Endothelial cell of umbilical vein (primary cell): ENCODE measurements at regions not wholly inside any gene's neighbourhood (a gene's known extent, or its start where the extent isn't known, plus 50 kb on each side); places are given as distances from the start of the nearest gene placed in this dataset.

Source experiments
- BruUV-seq: library from RNA; stranded (reverse); fragments of 400-500 nt; replicated peaks from 2 replicates; lab custom pipeline; 2021; lab: Mats Ljungman, UMichigan
- CTCF ChIA-PET: fragments of 300-600, 350-600 bp; sonication (Branson Sonifier 250); formaldehyde crosslinking; loops from one replicate; lab custom pipeline; 2021; ENCODE audit warnings: antibody characterized with exemption, inconsistent platforms; lab: Charles Lee
- POLR2A ChIA-PET: fragments of 300-600, 350-600 bp; sonication (Branson Sonifier 250); formaldehyde crosslinking; loops from one replicate; lab custom pipeline; 2021; ENCODE audit warnings: antibody characterized with exemption, inconsistent platforms; lab: Charles Lee
- DNase-seq: peaks from one replicate; pipeline ENCODE4 v3.0.0-alpha.2; 2011; ENCODE audit warnings: low read depth, low spot score
- FAIRE-seq: peaks from 2 replicates; lab custom pipeline; 2011; peaks lifted over from hg19 to GRCh38; lab: Jason Lieb, UNC
- H2AFZ ChIP-seq: 2 replicates; pipeline ENCODE4 v1.6.0; 2012; ENCODE audit warnings: low read depth, low read length, control low read depth, inconsistent platforms
- H3K27ac ChIP-seq: 2 replicates; pipeline ENCODE4 v1.5.1; 2011; ENCODE audit warnings: low read depth, mild to moderate bottlenecking, control low read depth, low read length, moderate library complexity; ENCODE audit not compliant: insufficient read depth
- H3K27me3 ChIP-seq, 2 experiments: 2 replicates each; pipeline versions ENCODE4 v1.6.0 to v1.6.1; 2011; ENCODE audit warnings: low read length in 2 of 2, mixed read lengths in 1 of 2; ENCODE audit not compliant: control insufficient read depth in 2 of 2, insufficient read depth in 2 of 2
- H3K36me3 ChIP-seq, 2 experiments: 2 replicates in 1 of 2; 3 replicates in 1 of 2; pipeline ENCODE4 v1.5.1; 2011; ENCODE audit warnings: low read length in 2 of 2, mild to moderate bottlenecking in 1 of 2, moderate library complexity in 1 of 2; ENCODE audit not compliant: control insufficient read depth in 2 of 2, insufficient read depth in 2 of 2; ENCODE audit errors: extremely low read depth in 1 of 2
- H3K4me1 ChIP-seq: 3 replicates; pipeline ENCODE4 v1.5.1; 2011; ENCODE audit warnings: mild to moderate bottlenecking, low read length; ENCODE audit not compliant: control insufficient read depth, insufficient read depth; ENCODE audit errors: extremely low read depth
- H3K4me2 ChIP-seq: 2 replicates; pipeline ENCODE4 v1.6.1; 2011; ENCODE audit warnings: low read length, control low read depth, mixed read lengths; ENCODE audit not compliant: insufficient read depth
- H3K4me3 ChIP-seq, 3 experiments: fragments of 200-600 bp in 1 of 3; sonication (generic), shearing (Covaris generic) in 1 of 3; replicated peaks in 1 of 3; 2 replicates each; pipeline ENCODE4 v1.5.1; 2011 to 2016; ENCODE audit warnings: control low read depth in 3 of 3, low read length in 3 of 3, mild to moderate bottlenecking in 2 of 3, inconsistent platforms in 1 of 3, low read depth in 1 of 3, moderate library complexity in 1 of 3; ENCODE audit not compliant: insufficient read depth in 1 of 3
- H3K79me2 ChIP-seq: 2 replicates; pipeline ENCODE4 v1.6.0; 2012; ENCODE audit warnings: low read length, inconsistent platforms; ENCODE audit not compliant: control insufficient read depth, insufficient read depth
- H3K9ac ChIP-seq: replicated peaks from 2 replicates; pipeline ENCODE3; 2011; ENCODE audit warnings: low read length, control low read depth; ENCODE audit not compliant: insufficient read depth; ENCODE audit errors: extremely low read depth
- H3K9me1 ChIP-seq: replicated peaks from 3 replicates; pipeline ENCODE4 v1.6.0; 2011; ENCODE audit warnings: mild to moderate bottlenecking, low read length; ENCODE audit not compliant: control insufficient read depth, insufficient read depth; ENCODE audit errors: extremely low read depth
- H3K9me3 ChIP-seq: replicated peaks from 2 replicates; pipeline ENCODE4 v1.5.1; 2012; ENCODE audit warnings: low read length, inconsistent platforms; ENCODE audit not compliant: control insufficient read depth, insufficient read depth
- H4K20me1 ChIP-seq: replicated peaks from 2 replicates; pipeline ENCODE3; 2011; ENCODE audit warnings: mild to moderate bottlenecking, low read length; ENCODE audit not compliant: control insufficient read depth, insufficient read depth; ENCODE audit errors: extremely low read depth
- EZH2 ChIP-seq: IDR thresholded peaks from 2 replicates; pipeline ENCODE4 v1.6.1; 2012; ENCODE audit warnings: borderline replicate concordance, low read depth, mild to moderate bottlenecking, moderate library complexity, low read length, inconsistent platforms; ENCODE audit not compliant: severe bottlenecking
- FOS ChIP-seq: IDR thresholded peaks from 2 replicates; pipeline ENCODE4 v1.6.1; 2011; ENCODE audit warnings: mild to moderate bottlenecking, low read length, moderate library complexity, borderline replicate concordance; ENCODE audit not compliant: insufficient read depth
- GATA2 ChIP-seq: IDR thresholded peaks from 2 replicates; pipeline ENCODE4 v1.7.0; 2011; ENCODE audit warnings: low read depth, mild to moderate bottlenecking, moderate library complexity, mixed read lengths, low read length; ENCODE audit not compliant: insufficient read length, insufficient read depth
- JUN ChIP-seq: IDR thresholded peaks from 2 replicates; pipeline ENCODE4 v1.6.1; 2011; ENCODE audit warnings: borderline replicate concordance, low read depth; ENCODE audit not compliant: insufficient read length, insufficient read depth
- MYC ChIP-seq: IDR thresholded peaks from one replicate; pipeline ENCODE4 v1.6.1; 2011; ENCODE audit warnings: mild to moderate bottlenecking, low read depth, low read length
- POLR2A ChIP-seq: IDR thresholded peaks from 2 replicates; pipeline ENCODE4 v1.6.1; 2012; ENCODE audit warnings: low read depth, mild to moderate bottlenecking, control low read depth, low read length
- POLR2AphosphoS5 ChIP-seq: IDR thresholded peaks from 2 replicates; pipeline ENCODE4 v1.6.1; 2012; ENCODE audit warnings: low read depth, mild to moderate bottlenecking, control low read depth, low read length, moderate library complexity; ENCODE audit not compliant: insufficient read depth
- dilution Hi-C: fragments of 300-500 bp; cut with MboI; formaldehyde crosslinking; loops from one replicate; pipeline ENCODE4 v1.15.0; 2019; ENCODE audit warnings: low sequenced_read_pairs; ENCODE audit not compliant: extremely low pct_ligation_motif_present
- intact Hi-C: fragments of 100-400 bp; cut with micrococcal nuclease; formaldehyde crosslinking; loops from one replicate; pipeline ENCODE4 v1.10.0; 2022
- TF ChIP-seq, protein P1 (sequence below): IDR thresholded peaks from 2 replicates; pipeline ENCODE4 v1.6.1; 2011; ENCODE audit not compliant: insufficient read depth, insufficient read length
- TF ChIP-seq, protein P2 (sequence below), 2 donors: IDR thresholded peaks; 1 replicate in 1 of 2; 2 replicates in 1 of 2; pipeline ENCODE4 v1.5.1; 2011; ENCODE audit warnings: low read length in 2 of 2, mild to moderate bottlenecking in 2 of 2, moderate library complexity in 2 of 2, control low read depth in 1 of 2, inconsistent platforms in 1 of 2, low read depth in 1 of 2; ENCODE audit not compliant: insufficient read depth in 1 of 2; ENCODE audit errors: extremely low read depth in 1 of 2

DNA sequence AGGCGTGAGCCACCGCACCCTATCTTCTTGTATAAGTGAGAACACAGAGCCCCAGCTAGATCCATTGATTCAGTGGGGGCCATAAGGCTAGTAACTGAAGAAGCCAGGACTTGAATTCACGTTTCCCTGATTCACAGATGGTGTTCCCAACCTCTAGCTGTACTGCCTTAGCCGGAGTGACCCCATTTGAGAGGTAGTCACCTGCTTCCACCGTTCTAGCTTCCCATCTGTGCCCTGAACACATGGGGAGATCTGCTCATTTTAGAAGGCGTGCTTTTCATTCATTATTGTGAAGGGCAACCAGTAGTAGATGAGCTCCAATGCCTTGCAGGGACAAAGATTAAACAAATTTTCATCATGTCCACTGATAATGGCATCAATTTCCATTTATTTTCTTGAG is 365.7 kb upstream of the TPM1 start:
- H3K36me3 ChIP-seq, result no peaks in the 10 kb centered on the region
- H3K9me3 ChIP-seq, result no peaks in the 10 kb centered on the region
- no TSS peak for BruUV-seq
- CTCF ChIA-PET, result no interaction called here
- H3K4me1 ChIP-seq, result no peaks in the 10 kb centered on the region
- H3K4me2 ChIP-seq, result no peak overlapping the region
- no peak overlapping the region for H3K27ac ChIP-seq
- no peak overlapping the region for H3K9ac ChIP-seq
- no peaks in the 10 kb centered on the region for H3K9me1 ChIP-seq
- POLR2A ChIA-PET, result no interaction called here
- TF ChIP-seq POLR2AphosphoS5 (no peak), GATA2 (no peak), MYC (no peak), FOS (no peak), POLR2A (no peak), JUN (no peak), EZH2 (no peak)
- TF ChIP-seq, protein P1, sequence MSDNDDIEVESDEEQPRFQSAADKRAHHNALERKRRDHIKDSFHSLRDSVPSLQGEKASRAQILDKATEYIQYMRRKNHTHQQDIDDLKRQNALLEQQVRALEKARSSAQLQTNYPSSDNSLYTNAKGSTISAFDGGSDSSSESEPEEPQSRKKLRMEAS, result no peak
- TF ChIP-seq, protein P2, sequence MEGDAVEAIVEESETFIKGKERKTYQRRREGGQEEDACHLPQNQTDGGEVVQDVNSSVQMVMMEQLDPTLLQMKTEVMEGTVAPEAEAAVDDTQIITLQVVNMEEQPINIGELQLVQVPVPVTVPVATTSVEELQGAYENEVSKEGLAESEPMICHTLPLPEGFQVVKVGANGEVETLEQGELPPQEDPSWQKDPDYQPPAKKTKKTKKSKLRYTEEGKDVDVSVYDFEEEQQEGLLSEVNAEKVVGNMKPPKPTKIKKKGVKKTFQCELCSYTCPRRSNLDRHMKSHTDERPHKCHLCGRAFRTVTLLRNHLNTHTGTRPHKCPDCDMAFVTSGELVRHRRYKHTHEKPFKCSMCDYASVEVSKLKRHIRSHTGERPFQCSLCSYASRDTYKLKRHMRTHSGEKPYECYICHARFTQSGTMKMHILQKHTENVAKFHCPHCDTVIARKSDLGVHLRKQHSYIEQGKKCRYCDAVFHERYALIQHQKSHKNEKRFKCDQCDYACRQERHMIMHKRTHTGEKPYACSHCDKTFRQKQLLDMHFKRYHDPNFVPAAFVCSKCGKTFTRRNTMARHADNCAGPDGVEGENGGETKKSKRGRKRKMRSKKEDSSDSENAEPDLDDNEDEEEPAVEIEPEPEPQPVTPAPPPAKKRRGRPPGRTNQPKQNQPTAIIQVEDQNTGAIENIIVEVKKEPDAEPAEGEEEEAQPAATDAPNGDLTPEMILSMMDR (IDR thresholded peaks at IDR 0.05; ENCODE audit: extremely low read depth in 1 of 2, insufficient read depth in 1 of 2, low read depth in 1 of 2, low read length in 2 of 2), result no peak
- no peak overlapping the region for H3K4me3 ChIP-seq
- H3K79me2 ChIP-seq, result no peaks in the 10 kb centered on the region
- intact Hi-C loops (no loop called here), dilution Hi-C loops (no loop called here)
- DNase-seq (no peak), FAIRE-seq (no peak)
- H2AFZ ChIP-seq, result no peak overlapping the region
- no peaks in the 10 kb centered on the region for H4K20me1 ChIP-seq
- no peaks in the 10 kb centered on the region for H3K27me3 ChIP-seq
